Adrenal gland (tissue), 5 donors: ENCODE measurements at regions not wholly inside any gene's neighbourhood (a gene's known extent, or its start where the extent isn't known, plus 50 kb on each side); places are given as distances from the start of the nearest gene placed in this dataset.

Experiments
- CTCF ChIP-seq, 6 experiments: fragments of 450-650 bp in 4 of 6; fragments of 200-600 bp in 2 of 6; sonication (generic) in 1 of 6; IDR thresholded peaks; 1 replicate in 5 of 6; 2 replicates in 1 of 6; pipeline versions ENCODE4 v1.5.1 to v1.8.0; 2016 to 2021; ENCODE audit warnings: antibody characterized with exemption in 6 of 6, mild to moderate bottlenecking in 2 of 6, moderate library complexity in 1 of 6
- POLR2A ChIP-seq, 2 donors: fragments of 450-650 bp; IDR thresholded peaks; one replicate each; pipeline ENCODE4 v1.6.1; 2017; ENCODE audit warnings: antibody characterized with exemption in 2 of 2, mild to moderate bottlenecking in 2 of 2, moderate library complexity in 1 of 2
- donor health status: DM: no; HTN: no; CAD: no.

- TF ChIP-seq CTCF (IDR thresholded peaks at IDR 0.05): no peak
- TF ChIP-seq POLR2A (IDR thresholded peaks at IDR 0.05): no peak
Measured at GRCh38 chr9:99485459-99485858, 263.4 kb downstream of the SEC61B start.
